Inflammatory macrophage (primary cell): ENCODE measurements at regions not wholly inside any gene's neighbourhood (a gene's known extent, or its start where the extent isn't known, plus 50 kb on each side); places are given as distances from the start of the nearest gene placed in this dataset.

Experiments used
- DNase-seq, 2 donors: peaks; one replicate each; pipeline ENCODE4 v3.0.0-alpha.2; 2020 to 2022

DNA sequence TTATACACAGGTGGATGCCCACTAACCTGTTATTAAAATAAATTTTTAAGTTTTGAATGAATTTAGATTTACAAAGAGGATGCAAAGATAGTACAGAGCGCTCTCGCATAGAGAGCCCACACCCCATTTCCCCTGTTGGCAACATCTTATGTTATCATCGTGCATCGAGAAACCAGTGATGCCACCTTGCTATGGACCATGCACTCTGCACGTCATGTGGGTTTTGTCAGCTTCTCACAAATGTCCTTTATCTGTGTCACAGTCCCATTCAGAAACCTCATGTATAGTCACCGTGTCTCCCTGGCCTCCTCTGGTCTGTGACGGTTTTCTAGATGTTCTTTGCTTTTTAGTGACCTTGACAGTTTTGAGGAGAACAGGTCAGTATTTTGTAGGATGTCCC, 60.0 kb downstream of the ING1 start:
- DNase-seq: no peak

DNA sequence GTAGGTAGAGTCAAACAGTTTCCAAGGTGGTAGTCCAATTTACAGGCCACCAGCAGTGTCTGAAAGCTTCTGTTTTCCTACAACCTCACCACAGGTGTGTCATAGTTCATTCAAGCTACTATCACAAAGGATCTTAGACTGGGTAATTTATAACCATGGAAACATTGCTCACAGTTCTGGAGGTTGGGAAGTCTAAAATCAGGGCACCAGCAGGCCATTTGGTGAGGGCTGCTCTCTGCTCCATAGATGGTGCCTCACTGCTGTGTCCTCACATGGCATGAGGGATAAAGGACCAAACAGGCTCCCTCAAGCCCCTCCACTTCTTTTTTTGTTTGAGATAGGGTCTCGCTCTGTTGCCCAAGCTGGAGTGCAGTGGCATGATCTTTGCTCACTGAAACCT, 60.6 kb downstream of the ING1 start:
- no peak for DNase-seq

DNA sequence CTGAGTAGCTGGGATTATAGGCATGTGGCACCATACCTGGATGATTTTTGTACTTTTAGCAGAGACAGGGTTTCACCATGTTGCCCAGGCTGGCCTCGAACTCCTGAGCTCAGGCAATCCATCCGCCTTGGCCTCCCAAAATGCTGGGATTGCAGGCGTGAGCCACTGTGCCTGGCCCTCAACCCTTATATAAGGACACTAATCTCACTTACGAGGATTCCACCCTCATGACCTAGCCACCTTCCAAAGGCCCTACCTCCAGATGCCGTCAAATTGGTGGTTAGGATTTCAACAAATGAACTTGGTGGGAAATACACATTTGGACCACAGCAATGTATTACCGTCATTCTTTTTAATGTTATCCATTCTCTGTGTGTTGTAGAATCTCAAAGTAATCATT, 61.0 kb downstream of the ING1 start:
- DNase-seq: no peak

DNA sequence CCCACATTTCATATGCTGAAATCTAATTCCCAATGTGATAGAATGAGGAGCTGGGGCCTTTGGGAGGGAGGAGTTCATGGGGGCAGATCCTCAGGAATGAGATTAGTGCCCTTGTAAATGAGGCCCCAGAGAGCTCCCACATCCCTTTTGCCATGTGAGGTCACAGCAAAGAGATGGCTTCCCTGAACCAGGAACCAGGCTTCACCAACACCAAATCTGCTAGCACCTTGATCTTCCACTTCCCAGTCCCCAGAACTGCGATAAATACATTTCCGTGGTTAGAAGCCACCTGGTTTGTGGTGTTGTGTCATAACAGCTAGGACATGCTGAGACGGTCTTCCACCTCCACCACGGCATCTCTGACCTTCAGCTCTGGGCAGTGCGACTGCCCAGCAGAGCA, 62.1 kb downstream of the ING1 start:
- no peak for DNase-seq

DNA sequence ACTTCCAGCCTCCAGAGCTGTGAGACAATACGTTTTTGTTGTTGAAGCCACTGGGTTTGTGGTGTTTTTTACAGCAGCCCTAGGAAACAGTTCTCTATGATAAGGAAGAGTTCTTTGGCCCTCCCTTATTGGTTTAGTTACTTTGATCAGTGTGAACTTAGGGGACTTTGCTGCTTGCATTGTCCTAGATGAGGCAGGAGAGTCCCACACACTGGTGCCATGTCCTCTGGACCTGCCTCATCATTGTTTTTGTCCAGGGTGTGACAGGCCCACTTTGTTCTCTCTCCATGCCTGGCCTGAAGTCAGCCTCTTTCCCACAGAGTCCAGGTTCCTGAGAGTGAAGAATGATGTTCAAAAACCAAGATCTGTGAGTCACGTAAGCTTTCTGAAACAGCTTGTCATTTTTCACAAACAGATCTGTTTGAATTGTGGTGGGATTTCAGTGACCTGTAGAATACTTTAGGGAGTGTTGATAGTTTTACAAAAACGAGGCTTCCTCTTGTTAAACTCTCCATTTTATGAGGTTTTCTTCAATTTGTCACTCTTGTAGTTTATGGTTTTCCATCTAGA, 63.8 kb downstream of the ING1 start:
- no peak for DNase-seq

DNA sequence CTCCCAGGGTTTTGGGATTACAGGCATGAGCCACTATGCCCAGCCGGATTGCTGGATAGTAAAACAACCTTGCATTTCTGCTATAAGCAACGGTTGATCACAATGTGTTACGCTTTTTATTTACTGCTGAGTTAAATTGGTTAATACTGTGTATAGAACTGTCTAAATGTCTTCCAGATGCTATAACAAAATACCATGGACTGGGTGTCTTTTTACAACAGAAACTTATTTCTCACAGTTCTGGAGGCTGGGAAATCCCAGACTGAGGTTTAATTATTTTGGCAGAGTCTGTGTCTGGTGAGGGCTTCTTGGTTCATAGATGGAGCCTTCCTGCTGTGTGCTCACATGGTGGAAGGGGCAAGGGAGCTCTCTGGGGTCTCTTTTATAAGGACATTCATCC, 65.5 kb downstream of the ING1 start:
- no peak for DNase-seq

DNA sequence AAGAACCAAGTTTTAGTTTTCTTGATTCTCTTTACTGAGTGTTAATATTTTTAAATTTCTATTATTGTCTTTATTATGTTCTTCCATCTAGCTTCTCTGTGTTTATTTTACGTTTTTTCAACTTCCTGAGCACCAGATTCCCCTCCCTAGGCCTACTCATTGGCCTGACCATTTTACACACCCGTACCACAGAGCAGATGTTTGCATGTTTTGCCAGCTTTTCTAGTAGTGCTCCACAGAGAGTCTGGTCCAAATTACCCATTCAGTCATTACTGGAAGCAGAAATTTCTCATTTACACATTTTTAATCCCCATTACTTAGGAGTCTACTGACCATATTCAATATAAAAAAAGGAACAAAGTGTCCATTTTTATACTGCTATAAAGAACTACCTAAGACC, 66.9 kb downstream of the ING1 start:
- no peak for DNase-seq

DNA sequence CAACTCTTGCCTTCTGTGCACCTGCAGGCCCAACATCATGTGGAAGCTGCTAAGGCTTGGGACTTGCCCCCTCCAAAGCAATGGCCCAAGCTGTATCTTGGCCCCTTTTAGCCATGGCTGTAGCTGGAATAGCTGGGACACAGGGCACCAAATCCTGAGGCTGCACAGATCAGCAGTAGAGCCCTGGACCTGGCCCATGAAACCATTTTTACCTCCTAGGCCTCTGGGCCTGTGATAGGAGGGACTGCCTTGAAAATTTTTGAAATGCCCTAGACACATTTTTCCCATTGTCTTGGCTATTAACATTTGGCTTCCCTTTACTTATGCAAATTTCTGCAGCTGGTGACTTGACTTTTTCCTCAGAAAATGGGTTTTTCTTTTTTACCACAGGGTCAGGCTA, 68.7 kb downstream of the ING1 start:
- DNase-seq: no peak

DNA sequence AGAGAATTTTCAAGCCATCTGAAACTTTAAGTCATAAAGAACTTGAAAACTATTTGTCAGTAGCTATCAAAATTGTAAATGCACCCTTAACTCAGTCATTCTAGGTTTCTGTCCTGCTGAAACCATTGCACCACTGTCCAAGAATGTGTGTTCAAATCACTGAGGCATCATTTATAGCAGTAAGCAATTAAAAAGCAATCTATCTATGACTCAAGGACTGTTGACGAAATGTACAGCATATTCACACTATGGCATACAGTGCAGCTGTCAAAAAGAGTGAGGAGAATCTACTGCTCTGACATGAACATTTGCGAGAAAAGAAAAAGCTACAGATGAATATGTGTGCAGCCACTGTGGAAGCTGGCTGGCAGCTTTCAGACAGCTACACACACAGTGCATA, 71.2 kb downstream of the ING1 start:
- no peak for DNase-seq

DNA sequence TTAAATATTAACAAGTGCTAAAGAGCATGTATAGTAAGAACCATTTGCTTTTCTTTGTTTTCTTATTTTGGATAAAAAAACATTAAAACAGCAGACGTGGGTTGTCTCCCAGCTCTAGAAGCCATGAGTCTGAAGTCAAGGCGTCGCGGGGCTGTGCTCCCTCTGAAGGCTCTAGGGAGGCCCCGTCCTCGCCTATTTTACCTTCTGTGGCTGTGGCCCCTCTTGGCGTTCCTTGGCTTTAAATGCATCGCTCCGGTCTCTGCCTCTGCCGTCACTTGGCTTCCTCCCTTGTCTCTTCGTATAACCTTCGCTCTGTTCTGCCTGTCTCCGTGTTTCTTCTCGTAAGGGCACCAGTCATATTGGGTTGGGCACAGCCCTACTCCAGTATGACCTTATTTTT, 75.3 kb downstream of the ING1 start:
- DNase-seq: no peak

DNA sequence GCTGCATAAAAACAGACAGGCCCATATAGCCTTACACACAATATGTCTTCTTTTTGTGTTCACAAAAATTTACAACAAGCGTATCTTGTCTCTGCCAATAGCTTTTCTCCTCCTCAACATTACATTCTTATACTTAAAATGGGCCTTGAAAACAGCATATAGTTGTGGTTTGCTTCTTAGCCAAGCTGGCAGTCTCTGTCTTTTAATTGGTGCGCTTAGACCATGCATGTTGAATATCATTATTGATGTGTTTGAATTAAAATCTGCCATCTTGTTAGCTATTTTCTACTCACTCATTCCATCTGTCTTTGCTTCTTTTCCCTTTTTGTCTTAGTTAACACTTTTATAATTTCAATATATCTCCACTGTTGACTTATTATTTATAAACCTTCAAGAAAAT, 76.4 kb downstream of the ING1 start:
- DNase-seq: no peak

DNA sequence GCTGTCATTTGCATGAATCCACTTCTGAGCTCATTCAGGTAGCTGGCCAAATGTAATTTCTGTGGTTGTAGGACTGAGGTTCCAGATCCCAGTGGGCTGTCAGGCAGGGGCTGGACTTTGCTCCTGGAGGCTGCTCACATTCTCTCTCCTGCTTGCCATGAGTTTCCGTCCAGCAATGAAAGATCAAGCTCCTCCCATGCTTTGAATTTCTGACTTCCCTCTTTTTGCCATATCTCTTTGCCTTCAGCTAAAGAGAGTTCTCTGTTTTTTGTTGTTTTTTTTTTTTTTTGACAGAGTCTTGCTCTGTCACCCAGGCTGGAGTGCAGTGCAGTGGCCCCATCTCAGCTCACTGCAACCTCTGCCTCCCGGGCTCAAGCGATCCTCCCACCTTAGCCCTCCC, 76.9 kb downstream of the ING1 start:
- peak in 1 of 2 donors; percentile 19 for DNase-seq

DNA sequence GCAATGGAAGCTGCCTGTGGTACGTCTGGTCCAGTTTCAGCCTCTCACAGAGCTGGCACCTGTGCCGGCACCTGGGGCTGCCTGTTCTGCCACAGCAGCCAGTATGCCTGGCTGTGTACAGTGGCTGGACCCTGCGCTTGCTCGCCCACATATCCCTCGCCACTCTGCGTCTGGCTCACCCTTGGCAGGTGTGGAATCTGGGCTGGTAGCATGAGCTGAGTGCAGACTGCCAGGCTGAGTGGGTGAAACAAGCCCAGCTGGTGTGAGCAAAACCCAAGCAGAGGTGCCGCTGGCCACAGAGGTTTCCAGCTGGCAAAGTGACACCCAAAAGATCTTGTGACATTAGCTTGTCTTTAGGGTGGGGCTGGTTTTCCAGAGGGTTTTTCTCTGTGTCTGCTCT, 80.7 kb downstream of the ING1 start:
- DNase-seq: no peak

DNA sequence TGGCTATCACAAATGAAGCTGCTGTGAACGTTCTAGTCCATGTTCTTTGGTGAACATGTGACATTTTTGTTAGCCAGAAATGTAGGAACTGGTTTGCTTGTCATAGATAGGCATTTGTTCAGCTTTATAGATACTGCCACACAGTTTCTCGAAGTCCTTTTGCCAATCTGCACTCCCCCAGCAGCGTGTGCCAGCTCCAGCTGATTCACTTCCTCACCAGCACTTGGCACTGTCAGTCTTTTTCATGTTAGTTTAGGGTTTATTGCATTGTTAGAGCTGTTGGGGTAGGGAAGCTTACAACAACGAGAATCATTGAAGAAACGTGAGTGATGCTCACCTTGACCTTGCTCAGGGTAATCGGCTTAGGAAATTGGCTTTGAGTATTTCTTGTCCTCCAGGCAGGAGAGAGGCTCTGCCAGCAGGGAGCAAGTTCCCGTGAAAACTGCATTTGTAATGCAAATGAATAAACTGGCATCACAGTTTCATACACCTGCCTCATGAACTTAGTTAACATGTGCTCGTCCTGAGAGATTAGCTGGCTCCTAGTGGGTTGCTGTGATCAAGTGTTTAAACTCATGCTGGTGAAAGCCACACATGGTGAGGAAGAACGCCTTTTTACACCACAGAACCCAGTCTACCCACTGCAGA, 83.9 kb downstream of the ING1 start:
- no peak for DNase-seq

DNA sequence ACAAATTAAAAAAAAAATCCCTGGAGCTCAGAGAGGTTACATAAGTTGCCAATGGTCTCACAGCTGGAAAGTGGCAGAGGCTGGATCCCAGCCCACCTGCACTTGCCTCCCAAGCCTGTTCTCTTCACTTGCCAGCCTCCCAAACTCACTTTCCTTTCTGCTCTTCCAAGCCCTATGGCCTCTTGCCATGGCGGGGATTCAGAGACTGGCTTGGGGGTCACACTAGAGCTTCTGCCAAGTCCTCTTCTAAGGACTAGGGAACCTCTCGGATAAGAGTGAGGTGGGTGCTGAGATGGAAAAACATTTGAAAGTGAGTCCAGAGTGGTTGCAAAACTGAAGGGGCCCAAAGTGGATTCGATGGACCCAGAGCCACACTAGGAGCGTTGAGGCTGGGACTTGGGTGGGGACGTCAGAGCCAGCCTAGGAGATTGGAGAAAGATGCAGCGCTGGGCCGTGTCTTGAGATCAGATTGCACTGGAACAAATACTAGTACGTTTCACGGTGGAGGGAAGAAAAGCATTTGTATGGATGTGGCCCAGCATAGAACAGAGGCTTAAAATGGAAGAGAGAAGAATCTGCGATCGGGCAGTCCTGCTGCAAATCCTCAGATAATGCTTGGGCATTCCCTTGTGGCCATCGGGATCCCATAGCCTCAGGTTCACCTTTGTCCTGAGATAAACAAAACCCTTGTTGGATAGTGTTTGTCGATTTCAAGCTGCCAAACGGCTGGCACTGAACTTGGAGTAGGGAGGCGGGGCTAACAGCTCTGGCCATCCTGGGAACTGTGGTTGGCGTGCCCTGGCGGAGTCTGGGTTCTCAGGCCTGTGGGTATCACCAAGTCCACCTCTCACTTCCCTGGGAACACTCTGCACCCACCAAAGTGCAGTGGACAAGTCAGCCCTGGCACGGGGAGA, 84.8 kb downstream of the ING1 start:
- no peak for DNase-seq

DNA sequence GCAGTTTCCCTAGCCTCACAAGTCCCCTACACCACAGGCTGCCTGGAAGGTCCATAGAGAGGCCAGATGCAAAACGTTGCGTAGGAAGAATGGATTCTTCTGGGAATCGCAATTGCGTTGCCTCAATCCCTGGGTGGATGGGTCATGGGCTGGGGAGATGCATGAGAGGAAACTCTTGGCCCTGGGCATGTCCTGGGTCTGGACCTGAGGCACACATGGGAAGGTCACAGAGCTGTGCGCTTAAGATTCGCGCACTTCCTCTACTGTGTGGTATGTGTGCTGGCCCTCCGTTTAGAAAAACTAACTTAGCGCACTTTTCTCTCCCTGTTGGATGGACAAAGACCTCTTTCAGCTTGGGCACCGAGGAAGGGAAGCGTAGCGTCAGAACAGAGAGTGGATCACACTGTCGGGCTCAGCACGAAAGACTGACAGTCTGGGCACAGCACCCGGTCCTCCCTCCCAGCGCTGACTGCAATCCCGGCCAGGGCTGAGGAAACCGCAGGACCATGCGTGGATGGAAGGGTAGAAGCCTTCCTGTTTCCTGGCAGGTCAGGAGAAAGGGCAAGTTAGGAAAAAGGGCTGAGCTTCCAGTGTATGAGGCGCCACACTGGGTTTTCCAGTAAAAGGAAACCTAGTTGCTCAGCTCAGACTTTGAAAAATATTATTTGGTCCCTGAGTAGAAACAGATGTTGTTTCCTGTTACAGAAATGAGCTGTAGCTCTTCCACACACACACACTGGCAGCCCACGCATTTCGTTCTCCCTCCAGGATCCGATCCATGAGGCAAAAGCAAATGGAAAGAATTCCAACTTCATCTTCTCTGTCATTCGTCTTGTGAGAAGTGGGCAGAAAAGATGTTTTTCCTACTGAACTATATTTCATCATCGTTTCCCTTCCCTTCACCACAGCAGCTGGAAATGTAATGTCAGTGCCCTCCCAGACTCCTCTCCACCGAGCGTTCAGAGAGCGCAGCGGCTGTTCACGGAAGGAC, 86.0 kb downstream of the ING1 start:
- no peak for DNase-seq

DNA sequence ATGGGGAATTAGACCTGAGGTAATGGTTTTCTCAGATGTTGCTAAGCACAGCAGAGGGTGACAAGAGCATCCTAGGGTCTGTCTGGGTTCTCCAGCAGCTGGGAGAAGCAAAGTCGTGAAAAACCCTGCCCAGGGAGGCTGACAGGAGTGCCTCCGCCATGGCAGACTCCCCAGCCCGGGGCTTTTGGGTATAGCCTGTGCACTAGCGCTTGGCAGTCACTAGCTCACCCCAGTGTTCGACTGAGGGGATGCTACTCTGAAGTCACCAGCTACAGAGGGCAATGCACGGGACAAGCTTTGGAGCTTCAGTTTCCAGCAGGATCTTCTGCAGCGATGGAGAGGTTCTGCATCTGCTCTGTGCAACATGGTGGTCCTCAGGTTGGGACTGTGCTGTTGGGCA, 87.5 kb downstream of the ING1 start:
- DNase-seq: no peak

DNA sequence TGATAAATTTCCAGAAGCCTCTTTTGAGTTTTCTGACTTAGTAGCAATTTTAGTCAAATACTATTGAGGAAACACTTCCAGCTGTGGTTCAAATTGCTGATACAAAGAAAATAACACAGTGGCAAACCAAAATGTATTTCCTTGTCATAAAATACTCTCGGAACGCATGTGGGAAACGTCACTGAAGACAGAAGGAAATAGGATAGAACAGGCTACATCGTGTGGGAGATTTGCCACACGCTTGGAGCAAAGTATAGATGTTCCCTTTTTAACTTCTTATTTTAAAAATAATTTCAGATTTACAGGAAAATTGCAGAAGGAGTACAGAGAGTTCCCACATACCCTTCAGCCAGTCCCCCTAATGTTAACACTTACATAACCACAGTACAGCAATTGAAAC, 88.8 kb downstream of the ING1 start:
- peak in 1 of 2 donors; percentile 5 for DNase-seq

DNA sequence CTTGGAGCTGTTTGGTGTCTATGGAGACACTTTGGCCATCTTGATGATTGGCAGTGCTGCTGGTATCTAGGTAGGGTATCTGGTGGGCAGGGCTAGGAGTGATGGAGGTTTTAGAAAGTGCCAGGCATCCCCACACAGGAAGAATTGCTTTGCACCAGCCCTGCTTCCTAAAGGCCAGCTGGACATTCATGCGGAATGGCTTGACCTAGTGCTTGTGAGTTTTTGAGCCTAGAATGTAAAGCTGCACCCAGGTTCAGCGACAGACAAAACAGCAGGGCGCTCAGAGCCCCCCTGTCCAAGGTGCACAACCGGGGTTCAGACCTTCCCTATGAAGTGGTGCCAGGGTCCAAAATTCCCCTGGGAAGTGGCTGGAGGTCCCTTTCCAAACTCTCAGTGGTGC, 93.1 kb downstream of the ING1 start:
- DNase-seq: no peak

DNA sequence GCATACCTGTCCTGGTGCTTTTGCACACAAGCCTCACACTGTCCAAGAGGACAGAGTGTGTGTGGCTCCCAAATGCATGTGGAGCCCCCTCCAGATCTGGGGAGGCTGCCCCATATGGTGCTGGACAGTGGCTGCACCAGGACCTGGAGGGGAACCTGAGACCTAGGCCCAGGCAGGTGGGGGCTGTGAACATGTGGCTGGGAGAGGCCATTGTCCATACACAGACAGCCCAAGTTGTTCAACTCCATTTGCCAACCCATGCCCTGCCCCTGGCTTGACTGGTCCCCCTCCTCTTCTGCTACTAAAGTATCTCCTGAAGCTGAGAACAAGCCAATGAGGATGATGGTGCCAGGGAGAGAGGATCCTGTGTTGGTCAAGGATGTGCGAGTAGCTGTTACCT, 94.0 kb downstream of the ING1 start:
- no peak for DNase-seq

DNA sequence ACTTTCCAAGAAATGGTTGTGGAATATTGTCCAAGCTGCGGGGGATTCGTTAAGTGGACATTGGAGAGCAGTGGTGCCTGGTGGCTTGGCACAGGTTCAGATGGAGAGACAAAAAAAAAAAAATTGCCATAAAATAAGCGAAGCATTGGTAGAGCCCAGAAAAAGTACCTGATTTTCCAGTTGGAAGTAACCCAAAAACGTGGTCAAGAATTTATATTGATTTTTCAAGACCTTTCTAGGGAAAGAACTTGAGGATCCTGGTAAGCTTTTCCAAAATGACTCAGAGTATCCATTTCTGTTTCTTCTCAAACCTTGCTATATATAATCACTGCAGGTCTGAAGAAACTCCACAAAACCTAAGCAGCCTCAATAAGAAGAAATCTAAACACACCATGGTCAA, 94.6 kb downstream of the ING1 start:
- DNase-seq: no peak

DNA sequence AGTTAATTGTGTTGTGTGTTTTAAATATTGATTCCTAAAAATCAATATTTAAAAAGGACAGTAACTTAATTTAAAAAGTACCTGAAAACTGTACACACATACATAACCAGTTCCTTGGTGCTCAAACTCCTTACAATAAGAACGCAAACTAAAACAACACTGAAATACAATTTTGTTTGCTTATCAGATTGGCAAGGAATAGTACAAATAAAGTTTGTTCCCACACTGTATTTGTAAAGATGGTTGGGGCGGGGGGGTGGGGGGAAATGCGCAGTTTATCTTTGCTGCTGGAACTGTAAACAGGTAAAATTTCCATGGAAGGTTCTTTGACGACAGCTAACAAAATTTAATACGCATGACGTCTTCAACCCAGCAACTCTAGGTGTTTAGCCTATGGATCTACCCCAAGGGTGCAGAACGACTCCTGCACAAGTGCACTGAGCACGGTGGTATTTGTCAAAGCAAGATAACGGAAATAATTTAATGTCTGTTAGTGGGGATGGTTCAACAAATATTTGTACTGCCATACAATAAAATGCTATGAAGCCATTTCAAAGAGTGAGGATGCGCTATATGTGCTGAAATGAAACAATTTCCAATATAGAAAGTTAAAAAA, 96.5 kb downstream of the ING1 start:
- no peak for DNase-seq
